ENCODE measurements at regions not wholly inside any gene's neighbourhood (a gene's known extent, or its start where the extent isn't known, plus 50 kb on each side); places are given as distances from the start of the nearest gene placed in this dataset.

DNA sequence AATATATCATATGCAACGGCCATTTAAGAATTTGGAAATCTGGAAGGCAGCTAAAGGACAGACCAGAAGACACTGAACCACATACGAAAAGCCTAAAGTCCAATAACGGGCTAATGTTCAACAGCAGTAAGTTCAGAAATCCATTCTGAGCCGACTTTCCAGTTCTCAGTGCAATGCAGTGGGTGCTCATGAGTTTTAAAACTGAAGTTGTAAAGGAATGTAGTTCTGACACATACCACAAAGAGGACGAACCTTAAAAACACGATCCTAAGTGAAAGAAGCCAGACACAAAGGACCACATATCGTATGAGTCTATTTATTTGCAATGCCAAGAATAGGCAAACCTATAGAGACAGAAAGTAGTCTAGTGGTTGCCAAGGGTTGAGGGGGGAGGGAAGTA, 278.3 kb upstream of the ZFHX3 start:
- TF ChIP-seq, protein P1, sequence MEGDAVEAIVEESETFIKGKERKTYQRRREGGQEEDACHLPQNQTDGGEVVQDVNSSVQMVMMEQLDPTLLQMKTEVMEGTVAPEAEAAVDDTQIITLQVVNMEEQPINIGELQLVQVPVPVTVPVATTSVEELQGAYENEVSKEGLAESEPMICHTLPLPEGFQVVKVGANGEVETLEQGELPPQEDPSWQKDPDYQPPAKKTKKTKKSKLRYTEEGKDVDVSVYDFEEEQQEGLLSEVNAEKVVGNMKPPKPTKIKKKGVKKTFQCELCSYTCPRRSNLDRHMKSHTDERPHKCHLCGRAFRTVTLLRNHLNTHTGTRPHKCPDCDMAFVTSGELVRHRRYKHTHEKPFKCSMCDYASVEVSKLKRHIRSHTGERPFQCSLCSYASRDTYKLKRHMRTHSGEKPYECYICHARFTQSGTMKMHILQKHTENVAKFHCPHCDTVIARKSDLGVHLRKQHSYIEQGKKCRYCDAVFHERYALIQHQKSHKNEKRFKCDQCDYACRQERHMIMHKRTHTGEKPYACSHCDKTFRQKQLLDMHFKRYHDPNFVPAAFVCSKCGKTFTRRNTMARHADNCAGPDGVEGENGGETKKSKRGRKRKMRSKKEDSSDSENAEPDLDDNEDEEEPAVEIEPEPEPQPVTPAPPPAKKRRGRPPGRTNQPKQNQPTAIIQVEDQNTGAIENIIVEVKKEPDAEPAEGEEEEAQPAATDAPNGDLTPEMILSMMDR (IDR thresholded peaks at IDR 0.05; ENCODE audit: insufficient read depth, missing control alignments) = no peak
- DNase-seq (ENCODE audit: insufficient read length, low spot score) (no peak), FAIRE-seq (no peak)

DNA sequence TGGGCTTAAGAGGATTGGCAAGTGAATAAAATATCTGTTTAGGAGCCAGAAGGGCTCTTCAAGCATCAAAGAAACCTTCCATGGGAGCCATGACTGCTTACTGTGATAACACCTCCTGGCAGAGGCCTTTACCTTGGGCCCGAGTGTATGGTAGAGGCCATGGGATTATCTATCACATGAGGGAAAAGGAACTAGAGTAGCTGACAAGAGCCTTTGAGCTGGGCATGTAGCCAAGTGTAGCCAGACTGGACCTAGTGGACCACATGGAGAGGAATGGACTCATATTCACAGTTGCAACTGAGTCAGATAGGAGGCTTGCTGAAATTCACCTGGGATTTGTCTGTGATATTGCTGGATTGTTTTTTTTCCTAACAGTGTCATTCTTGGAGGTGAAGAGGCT, 276.0 kb upstream of the ZFHX3 start:
- TF ChIP-seq, protein P1 (IDR thresholded peaks at IDR 0.05; ENCODE audit: insufficient read depth, missing control alignments) = no peak
- no peak for DNase-seq (ENCODE audit: insufficient read length, low spot score)
- FAIRE-seq = no peak

DNA sequence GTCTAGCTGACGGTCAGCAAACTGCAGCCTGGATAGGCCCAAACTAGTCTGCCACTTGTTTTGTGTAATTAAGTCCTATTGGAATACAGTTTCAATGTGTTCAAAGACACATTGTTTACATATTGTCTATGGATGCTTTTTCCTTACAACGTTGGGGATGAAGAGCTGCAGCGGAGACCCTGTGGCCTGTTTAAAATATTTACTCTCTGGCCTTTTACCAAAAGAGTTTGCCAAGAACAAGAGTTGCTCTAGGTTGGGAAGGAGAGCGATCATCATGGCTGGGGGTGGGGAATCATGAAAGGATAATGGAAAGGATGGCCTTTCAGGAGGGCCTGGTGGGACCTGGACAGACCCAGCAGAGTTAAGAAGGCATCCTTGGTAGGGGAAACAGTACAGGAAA, 274.9 kb upstream of the ZFHX3 start:
- no peak for DNase-seq (ENCODE audit: insufficient read length, low spot score)

DNA sequence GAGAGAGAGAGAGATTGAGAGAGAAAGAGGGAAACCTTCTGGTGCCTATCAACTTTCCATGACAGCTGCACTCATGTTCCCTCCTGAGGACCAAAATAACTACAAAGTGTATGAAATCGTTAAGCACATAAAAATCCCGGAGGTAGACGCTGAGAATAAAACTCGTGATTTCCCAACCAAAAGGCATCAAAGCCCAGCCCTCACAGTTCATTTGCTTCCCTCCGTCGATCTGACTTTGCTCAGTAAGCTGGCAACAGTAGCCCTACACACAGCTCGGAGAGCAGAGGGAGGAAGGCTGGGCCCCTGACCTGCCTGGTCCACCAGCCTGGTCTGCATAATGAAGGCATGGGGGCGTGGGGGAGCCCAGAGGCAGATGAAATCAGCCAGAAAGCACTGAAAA, 273.9 kb upstream of the ZFHX3 start:
- TF ChIP-seq, protein P1 (IDR thresholded peaks at IDR 0.05; ENCODE audit: insufficient read depth, missing control alignments) = no peak
- DNase-seq (ENCODE audit: insufficient read length, low spot score) (no peak), FAIRE-seq (no peak)

More for the DNA sequence above, 274.9 kb upstream of the ZFHX3 start:
- TF ChIP-seq, protein P1 (IDR thresholded peaks at IDR 0.05; ENCODE audit: insufficient read depth, missing control alignments) = no peak
- no peak for FAIRE-seq

DNA sequence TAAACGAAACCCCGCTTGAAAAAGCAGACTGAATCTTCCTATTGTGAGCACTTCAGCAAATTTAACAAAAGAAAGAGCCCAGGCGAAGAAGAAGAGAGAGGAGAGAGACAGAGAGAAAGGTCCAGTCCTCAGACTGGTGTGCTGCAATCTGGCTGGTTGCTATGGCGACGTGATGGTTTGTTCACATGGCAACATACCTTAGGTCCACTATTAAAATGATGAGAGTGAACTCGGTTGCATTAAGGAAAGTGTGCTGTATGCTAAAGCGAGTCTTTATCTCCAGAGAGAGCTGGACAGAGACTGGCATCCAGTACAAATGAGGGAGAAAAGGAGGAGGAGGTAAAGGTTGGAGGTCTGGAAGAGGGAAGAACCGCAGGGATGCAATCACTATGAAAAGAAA, 271.8 kb upstream of the ZFHX3 start:
- FAIRE-seq (no peak), DNase-seq (ENCODE audit: insufficient read length, low spot score) (no peak)
- TF ChIP-seq, protein P1 (IDR thresholded peaks at IDR 0.05; ENCODE audit: insufficient read depth, missing control alignments) = no peak

DNA sequence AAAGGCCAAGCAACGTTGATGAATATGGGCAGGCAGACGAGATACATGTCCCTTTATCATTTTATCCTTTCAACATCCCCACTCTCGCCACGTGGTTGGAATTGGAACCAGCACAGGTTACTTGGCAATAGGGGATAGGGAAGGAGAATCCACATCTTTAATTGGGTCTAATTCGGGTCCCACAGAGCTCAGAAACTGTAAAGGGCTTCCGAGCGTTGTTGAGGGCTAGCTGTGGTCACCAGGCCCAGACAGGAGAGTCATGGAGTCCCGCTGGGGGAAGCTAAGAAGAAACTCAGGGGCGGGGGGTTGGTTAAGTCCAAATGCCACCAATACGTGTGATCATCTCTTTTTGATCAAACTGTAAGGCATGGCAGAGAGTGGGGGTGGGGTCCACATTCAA, 271.3 kb upstream of the ZFHX3 start:
- no peak for FAIRE-seq
- TF ChIP-seq, protein P1 (IDR thresholded peaks at IDR 0.05; ENCODE audit: insufficient read depth, missing control alignments) = no peak

DNA sequence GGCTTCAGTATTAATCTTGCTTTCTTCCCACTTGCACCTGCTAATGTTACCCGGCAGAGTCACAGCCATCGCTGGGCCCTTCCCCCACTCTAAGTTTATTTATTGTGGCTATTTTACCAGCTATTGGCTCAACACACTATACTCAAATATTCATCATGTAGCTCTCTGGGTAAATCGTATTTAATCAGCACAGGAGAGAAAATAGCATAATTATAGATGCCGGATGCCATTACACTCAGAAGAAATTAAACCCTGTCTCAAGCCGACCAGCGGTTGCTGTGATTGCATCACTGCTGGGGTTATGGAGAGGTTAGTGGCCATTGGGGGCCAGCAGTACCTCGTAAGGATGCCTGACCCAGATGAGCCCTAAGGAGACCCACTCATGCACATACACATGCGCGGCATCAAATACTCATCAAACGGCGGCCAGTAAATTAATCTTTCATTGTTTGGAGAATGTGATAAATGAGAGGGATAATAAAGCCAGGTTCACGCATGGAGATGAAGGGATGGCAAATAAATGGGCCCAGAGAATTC, 269.5 kb upstream of the ZFHX3 start:
- TF ChIP-seq, protein P1 (IDR thresholded peaks at IDR 0.05; ENCODE audit: insufficient read depth, missing control alignments) = no peak
- no peak for DNase-seq (ENCODE audit: insufficient read length, low spot score)
- FAIRE-seq = no peak

More for the DNA sequence above, 271.3 kb upstream of the ZFHX3 start:
- DNase-seq (ENCODE audit: insufficient read length, low spot score) = no peak
